Globus pallidus (tissue), 1 donor: ENCODE measurements at regions not wholly inside any gene's neighbourhood (a gene's known extent, or its start where the extent isn't known, plus 50 kb on each side); places are given as distances from the start of the nearest gene placed in this dataset.
"Not testable (repeated sequence)": the region's sequence is repeated elsewhere in the genome, so short reads cannot be mapped to it uniquely, and the experiment has no call there.

Experiments
- DNase-seq: peaks from one replicate; pipeline ENCODE4 v3.0.0-alpha.2; 2015; ENCODE audit warnings: low spot score

DNA sequence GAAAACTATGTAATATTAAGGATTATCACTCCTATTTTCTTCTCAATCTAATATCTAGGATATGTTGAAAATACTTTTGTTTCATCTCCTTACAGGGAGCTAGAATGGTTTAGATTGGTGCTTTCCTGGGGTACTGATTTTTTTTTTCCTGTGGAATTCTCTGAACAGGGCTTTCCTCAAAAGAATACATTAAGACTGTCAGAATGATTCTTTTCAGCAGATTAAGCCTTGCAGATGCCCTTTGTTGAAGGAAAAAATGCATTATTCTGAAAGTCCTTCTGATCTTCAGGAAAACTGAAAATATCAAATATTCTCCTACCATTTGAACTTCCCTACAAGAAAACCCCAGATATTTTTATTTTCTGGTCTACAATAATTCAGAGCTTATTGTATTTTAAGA is 178.9 kb downstream of the SOX4 start:
- no peak for DNase-seq

DNA sequence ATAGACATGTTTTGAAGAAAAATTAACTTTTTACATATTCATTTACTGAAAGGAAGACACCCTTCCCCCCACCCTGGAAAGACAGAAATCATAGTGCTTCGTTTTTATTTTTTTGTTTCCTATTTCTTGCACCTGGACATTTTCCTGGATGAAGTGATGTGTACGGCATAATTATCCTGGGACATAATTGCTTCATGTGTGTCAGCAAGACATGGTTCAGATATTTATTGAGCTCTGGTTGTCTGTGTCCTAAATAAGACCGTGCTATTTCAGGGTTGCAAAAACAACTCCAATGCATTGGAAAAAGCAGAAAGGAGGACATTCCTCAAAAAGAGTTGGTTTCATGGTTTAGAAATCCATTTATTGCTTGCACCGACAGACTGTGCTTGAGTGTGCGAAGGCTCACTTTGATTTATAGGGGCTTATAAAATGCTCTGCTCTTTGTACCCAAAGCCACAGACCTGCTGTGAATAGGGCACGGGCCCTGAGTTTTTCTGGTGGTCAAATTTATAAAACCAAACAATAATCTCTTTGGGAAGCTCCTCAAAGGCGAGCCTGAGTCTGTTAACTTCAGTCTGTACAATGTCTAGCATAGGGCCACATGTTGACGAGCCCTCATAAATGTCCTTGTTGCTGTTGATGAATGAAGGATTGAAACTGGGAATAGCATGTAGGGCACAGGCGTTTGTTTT is 179.5 kb downstream of the SOX4 start:
- DNase-seq: no peak

DNA sequence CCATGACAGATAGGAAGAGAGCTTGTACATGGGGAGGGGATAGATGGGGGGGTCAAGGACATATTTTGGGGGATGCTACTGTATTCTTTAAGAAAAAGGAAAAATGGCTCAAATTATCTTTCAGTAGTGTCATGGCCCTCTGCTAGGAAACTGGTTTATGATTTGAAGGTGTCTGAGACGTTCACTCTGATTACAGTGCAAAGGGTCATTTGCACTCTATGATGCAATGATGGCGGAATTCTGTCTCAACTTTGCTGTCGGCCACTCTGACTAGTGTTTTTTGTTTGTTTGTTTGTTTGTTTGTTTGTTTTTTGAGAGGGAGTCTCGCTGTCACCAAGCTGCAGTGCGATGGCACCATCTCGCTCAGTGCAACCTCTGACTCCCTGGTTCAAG is 180.0 kb downstream of the SOX4 start:
- no peak for DNase-seq

DNA sequence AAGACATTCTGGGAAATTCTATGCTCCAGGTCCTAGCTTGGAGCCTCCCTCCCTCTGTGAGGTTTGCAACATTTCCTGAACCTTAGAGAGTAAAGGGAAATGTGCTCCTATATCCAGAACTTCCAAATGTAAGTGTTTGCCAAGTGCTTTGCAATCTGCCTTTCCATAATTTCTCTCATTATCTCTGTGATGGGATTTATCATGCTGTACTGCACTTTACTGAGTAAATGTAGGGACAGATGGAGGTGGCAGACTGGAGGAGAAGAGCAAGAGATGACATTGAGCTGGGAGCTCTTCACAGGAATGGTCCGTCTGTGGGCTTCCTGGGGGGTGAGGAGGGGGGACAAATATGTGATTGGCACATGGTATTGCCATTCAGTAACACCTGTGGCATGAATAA is 184.3 kb downstream of the SOX4 start:
- DNase-seq: no peak

DNA sequence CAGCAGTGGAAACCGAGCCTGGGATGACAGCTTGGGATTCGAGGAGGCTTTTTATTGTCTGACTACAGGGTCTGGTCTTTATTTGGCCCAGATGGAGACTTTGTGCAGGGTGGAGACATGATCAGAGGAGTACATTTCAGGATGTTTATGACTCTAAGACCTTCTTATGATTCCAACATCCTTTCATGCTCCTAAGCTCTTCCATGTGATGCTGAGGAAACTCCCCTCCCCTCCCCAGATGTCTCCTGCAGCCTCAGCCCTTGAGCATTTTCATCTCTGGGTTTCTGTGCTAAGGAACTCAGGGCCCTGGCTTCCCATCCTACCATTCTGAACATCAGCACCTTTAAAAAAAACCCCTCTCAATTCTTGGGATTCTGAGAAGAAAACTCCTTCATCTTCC is 186.6 kb downstream of the SOX4 start:
- DNase-seq: no peak

DNA sequence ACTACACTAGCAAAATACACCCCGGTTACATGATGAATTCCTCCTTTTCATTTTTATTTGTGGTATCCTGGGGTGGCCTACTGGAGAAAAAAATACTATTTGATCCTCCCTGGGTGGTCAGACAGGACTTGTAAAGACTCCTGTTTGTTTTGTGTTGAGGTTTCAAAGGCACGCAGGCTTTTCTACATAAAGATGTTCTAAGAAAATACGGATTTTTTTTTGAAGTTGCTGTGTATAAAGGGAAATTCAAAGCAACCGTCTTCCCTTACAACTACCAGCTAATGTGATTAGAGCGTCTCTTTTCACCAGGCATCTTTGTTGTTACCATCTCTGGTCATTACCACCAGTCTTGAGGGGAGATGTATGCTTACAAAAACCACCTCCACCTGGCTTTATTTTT is 187.1 kb downstream of the SOX4 start:
- no peak for DNase-seq

DNA sequence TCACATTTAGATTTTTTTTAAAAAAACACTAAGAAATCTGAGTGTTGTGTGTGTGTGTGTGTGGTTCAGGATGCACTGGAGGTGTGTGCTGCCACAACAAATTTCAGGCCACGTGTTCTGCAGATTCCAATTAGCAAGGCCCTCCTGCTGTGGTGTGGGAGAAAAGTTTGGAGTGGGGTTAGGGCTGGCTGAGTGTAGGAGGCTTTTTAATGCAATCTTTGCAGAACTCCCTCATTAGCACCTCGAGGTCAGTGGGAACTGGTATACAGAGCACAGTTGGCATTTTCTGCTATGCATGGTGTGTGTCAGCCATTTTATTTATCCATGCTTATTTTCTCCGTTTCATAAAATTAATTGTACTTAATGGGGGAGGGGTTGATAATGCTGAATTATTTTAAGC is 187.6 kb downstream of the SOX4 start:
- no peak for DNase-seq

DNA sequence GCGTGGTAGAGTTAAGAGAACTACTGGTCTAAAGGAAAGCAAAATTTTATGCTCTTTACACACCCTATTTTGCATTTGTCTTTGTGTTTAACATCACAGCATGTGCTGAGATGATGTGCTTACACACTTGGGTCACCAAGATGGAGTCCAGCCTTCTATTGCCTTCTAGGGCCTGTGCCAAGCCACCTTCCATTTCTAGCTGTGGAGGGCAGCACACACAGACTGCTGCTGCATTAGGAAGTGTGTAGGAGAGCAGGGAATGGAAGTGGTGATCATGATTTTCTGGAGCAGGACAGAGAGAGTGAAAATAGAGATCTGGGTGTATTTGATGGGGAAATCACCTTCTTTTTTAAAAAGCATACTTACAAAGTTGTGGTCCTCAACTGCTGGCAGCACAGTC is 191.6 kb downstream of the SOX4 start:
- DNase-seq: no peak

DNA sequence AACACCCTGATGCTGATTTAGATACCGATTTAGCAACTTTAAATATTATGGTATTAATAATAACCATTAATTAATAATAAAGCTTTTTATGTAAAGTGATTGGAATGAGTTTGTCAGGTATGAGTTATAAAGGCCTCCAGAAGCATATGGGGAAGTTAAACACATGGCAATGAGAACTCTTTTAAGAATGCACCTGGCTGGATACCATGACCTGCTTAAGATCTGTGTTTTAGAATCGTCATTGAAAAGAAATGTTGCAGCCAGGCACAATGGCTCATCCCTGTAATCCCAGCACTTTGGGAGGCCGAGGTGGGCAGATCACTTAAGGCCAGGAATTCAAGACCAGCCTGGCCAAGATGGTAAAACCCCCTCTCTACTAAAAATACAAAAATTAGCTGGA is 197.5 kb downstream of the SOX4 start:
- DNase-seq: no peak

DNA sequence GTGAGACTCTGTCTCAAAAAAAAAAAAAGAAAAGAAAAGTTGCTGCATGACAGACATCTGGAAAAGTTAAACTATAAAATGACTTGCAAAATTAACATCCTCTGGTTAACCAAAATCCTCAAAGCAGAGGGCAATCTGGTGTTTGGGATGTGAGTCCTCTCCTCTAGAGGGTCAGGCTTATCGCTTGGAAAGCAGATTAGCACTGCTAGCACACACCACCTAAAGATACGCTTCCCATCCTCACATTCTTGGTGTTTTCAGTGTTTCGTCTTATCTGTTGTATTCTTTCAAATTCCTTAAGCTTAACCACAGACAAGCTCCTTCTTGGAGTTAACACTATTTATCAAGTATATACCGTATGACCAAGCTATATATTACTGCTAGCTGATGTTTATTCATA is 198.0 kb downstream of the SOX4 start:
- DNase-seq: no peak

DNA sequence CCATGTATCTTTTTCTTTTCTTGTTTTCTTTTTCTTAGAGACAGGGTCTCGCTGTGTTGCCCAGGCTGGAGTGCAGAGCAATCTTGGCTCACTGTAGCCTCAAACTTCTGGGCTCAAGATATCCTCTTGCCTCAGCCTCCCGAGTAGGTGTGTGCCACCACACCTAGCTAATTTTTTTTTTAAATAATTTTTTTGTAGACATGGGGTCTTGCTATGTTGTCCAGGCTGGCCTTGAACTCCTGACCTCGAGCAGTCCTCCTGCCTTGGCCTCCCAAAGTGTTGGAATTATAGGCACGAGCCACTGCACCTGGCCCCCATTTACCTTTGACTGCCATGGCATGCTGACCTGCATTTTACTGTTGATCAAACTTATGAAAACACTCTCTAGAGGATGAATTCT is 198.6 kb downstream of the SOX4 start:
- DNase-seq: no peak

DNA sequence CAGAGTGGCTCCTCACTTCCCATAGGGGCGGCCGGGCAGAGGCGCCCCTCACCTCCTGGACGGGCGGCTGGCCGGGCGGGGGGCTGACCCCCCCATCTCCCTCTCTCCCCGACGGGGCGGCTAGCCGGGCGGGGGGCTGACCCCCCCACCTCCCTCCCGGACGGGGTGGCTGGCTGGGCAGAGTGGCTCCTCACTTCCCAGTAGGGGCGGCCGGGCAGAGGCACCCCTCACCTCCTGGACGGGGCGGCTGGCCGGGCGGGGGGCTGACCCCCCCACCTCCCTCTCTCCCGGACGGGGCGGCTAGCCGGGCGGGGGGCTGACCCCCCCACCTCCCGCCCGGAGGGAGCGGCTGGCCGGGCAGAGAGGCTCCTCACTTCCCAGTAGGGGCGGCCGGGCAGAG is 203.4 kb downstream of the SOX4 start:
- DNase-seq: not testable (repeated sequence)

DNA sequence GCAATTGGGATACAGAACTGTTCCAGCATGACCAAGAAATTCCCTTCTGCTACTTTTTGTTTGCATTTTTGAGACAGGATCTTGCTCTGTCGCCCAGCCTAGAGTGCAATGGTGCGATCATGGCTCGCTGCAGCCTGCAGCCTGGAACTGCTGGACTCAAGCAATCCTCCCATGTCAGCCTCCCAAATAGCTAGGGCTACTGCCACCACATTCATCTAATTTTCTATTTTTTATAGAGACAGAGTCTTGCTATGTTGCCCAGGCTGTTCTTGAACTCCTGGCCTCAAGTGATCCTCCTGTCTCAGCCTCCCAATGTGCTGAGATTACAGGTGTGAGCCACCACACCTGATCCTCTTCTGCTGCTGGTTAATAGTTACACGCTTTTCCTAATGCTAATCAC is 204.9 kb downstream of the SOX4 start:
- DNase-seq: no peak

DNA sequence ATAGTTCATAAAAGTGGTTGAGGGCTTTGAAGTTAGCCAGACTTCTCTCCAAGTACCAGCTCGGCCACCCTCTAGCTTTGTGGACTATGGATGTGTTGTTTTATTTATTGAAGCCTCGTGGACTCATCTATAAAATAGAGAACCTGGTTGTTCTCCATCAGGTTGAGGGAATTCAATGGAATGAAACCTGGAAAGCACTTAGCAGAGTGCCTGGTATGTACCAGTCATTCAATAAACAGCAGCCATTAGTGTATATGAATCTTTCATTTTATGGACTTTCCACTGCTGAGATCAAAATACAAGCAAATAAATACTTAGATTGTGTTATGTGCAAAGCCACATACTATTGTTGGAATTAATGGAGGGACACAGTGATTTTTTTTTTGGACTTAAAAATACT is 206.8 kb downstream of the SOX4 start:
- no peak for DNase-seq

DNA sequence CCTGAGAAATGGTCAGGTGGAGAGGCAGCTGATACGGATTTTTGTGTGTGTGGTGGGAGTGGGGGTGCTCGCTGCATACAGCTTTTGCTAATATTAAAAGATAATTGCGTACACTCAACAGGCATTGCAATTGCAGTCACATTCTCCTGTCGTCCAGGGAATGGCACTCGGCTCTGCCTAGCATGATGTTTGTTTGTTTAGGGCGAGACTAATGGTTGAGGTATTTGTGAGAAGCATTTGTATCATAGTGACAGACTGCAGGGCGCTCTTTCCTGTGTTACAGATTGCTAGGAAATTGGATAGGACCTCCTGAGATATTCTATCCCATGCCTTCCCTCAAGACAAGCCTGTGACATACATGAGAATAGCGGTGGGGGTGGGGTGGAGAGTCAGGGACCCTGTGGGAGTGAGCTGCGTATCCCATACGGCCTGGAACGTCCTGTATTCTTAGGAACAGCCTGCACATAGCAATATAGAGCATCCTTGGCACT is 207.4 kb downstream of the SOX4 start:
- DNase-seq: no peak

DNA sequence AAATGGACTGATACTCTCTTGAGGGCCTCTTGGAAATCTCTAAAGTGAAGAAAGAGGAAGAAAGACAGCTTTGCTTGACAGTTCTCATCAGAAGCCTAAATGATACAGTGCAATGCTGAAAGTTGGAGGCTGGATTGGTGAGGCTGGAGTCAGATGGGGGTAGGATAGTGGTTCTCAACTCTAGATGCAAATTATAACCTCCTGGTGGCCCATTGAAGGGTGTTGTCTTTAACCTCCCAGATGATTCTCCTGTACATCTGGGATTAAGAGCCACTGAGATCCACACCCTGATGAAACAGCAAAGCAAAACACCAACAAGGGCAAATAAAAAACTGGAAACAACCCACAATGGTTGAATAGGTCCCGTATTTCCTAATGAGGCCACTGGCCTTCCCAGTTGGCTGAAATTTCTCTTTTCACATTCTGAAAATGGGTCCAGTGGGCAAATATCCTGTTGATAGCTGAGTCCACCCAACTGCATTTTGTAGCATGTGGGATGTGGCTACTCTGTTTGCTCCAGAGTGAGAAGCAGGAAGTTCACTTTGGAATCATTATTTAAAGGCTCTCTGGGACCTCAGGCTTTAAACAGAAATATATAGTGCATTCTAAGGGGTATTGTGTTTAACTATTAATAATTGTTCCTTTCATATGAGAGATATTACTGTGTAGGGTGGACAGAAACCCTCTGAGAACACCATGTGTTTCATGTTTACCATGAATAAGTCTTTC is 208.1 kb downstream of the SOX4 start:
- no peak for DNase-seq

DNA sequence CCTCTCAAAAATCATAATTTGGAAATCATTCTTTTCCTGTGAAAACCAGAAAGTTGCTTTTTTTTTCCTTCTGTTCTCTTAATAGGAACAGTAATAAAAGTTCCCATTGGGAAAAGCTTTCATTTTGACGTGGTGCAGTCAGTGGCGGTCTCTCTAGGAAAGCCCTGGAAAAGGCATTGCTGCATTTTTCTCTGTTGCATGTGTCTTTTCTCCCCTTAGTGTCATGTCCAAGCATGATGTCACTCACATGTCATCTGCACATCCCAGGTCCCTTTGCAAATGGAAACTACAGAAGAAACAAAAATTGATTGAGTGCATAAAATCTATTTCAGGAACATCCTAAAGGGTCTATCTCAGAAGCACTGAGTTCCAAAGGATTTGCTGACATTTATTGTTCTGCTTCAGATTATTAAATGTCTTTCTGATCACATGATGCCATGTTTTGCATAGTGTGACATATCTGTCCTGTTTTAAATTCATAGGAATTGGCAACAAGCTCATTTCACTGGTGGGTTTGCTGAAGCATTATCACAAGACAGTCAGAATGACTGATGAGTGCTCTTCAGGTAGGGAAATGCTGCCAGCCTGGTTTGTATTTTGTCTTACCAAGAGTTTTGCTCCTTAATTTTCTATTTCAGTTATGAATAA is 208.7 kb downstream of the SOX4 start:
- DNase-seq: no peak

DNA sequence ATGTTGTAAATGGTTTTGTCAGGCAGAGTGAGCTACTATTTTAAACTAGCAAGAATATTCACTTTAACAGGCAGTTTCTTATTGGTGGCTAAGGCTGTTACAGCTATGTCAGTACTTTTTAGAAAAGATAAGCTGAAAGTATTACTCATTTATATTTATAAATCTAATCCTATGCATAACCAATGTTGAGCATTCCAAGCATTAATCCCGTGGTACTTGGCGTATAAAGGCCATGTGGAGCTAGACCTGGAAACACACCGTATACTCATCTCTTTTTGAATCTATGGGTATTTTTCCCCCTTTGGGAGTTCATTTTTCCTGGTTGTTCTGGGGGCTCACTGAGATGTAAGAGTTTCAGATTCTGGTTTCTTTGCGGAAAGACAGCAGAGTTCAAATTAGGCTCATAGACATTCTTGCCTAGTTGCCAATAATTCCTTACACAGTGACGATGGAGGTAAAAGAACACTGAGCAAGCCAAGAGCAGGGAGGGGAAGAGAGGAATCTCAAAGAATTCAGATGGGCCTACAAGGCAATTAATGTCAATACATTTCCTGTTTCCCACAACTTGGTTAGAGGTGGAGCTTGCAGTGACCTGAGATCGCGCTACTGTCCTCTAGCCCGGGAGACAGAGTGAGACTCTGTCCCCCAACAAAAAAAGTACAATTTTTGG is 211.5 kb downstream of the SOX4 start:
- no peak for DNase-seq

DNA sequence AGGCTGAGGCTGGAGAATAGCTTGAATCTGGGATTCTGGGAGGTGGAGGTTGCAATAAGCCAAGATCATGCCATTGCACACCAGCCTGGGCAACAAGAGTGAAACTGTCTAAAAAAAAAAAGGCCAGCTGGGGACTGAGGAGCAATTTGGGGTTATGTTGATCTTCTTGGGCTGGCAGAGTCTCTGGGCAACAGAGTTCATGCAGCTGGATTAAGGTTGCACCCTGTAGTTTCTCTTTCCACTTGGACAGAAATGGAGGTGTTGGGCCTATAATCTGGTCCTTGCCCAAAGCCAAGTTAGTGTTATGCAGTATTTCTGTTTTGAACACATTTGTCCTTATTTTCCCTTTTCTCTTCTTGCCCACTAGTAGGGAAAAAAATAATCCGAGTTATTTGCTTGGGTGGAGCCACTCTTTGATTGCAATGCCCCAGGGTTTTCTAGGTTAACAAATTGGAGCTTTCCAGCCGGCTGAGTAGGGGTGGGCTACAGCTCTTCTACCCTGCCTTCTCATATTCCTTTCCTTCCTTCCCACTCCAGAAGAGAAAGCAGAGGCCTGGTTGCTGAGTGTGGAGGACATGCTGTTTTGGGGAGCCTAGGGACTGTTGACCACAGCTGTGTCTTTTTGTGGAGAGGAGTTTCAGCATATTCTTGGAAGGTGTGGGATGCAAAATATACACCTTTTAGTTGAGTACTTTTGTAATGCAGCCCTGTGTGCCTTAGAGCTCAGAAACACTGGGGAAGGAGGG is 213.9 kb downstream of the SOX4 start:
- no peak for DNase-seq

DNA sequence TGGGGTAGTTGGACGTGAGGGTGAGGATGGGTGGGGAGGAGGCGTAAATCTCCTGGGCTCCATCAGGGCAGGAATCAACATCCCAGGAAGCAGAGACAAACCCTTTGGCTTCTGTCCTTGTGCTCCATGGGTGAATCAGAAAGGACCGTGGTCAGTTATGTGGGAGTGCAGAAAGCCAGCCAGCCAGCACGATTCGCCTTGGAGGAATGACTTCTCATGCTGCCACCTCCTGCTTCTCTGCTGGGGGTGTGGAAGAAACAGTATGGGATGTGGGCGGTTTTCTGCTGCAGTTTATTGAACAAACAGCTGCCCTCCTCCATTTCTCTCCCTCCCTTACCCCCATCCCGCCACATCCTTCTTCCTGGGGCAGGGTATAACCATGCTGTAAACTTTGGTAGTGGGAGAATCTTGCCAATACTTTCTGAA is 214.5 kb downstream of the SOX4 start:
- DNase-seq: no peak

DNA sequence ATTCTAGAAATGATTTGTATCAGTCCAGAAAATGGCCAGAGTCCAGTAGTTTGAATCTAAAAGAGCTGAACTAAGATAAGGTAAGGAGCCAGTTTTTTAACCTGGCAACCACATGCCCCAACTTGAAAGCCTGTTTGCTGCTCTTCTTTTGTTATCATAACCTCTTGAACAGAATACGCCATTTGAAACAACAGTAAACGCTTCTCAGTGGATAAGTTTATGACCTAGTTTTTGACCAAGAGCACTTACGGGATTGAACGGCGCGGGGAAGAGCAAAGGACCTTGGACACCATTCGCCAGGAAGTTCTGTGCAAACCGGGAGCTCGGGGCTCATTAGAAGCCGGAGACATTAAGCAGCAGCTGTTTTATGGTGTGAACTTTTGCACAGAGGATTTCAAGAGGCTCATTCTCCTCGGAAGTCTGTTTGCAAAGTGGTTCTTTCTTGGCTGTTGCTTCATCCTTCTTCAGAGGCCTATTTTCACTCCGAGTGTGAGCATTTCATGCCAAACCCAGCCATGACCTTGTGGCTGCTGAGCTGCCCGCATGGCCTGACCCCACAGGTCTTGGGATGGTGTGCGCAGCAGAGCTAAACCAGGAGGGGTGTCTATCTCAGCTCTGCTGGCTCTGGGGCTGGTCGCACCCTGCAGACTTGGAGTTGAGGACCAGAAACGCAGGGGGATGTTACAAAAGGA is 215.1 kb downstream of the SOX4 start:
- no peak for DNase-seq
